A673 (cell line): ENCODE measurements at regions not wholly inside any gene's neighbourhood (a gene's known extent, or its start where the extent isn't known, plus 50 kb on each side); places are given as distances from the start of the nearest gene placed in this dataset.

Experiments
- BruUV-seq: library from RNA; stranded (reverse); fragments of 400-500 nt; replicated peaks from 2 replicates; lab custom pipeline; 2021; lab: Mats Ljungman, UMichigan
- CTCF ChIA-PET: fragments of 300-600 bp; sonication (Branson Sonifier 250); formaldehyde crosslinking; loops from one replicate; lab custom pipeline; 2022; ENCODE audit warnings: antibody characterized with exemption; lab: Charles Lee
- POLR2A ChIA-PET: fragments of 300-600 bp; sonication (Branson Sonifier 250); formaldehyde crosslinking; loops from one replicate; lab custom pipeline; 2022; ENCODE audit warnings: antibody characterized with exemption; ENCODE audit not compliant: low non-redundant PET; lab: Charles Lee
- DNase-seq: peaks from one replicate; pipeline ENCODE4 v3.0.0-alpha.2; 2015; ENCODE audit warnings: low spot score
- H3K27ac ChIP-seq: fragments of 200-600 bp; sonication (generic); 2 replicates; pipeline ENCODE4 v1.5.1; 2016; ENCODE audit warnings: mixed run types, low read depth, mild to moderate bottlenecking, mixed read lengths, antibody characterized with exemption, low read length; ENCODE audit not compliant: poor library complexity, severe bottlenecking
- H3K27me3 ChIP-seq: fragments of 200-600 bp; sonication (generic); replicated peaks from 2 replicates; pipeline ENCODE4 v1.6.1; 2017; ENCODE audit warnings: mixed run types, low read depth, mild to moderate bottlenecking, mixed read lengths, antibody characterized with exemption, low read length; ENCODE audit not compliant: insufficient read depth, poor library complexity
- H3K36me3 ChIP-seq: fragments of 200-600 bp; sonication (generic); 2 replicates; pipeline ENCODE4 v1.6.1; 2016; ENCODE audit warnings: mixed run types, mild to moderate bottlenecking, mixed read lengths, antibody characterized with exemption, low read length; ENCODE audit not compliant: insufficient read depth, poor library complexity, severe bottlenecking
- H3K4me1 ChIP-seq: fragments of 200-600 bp; sonication (generic); 2 replicates; pipeline ENCODE4 v1.6.1; 2017; ENCODE audit warnings: mixed run types, mild to moderate bottlenecking, mixed read lengths, antibody characterized with exemption, low read length; ENCODE audit not compliant: insufficient read depth, poor library complexity, severe bottlenecking
- H3K4me3 ChIP-seq: fragments of 200-600 bp; sonication (generic); 2 replicates; pipeline ENCODE4 v1.5.1; 2016; ENCODE audit warnings: low read depth, mixed run types, mild to moderate bottlenecking, mixed read lengths, low read length; ENCODE audit not compliant: poor library complexity, severe bottlenecking
- H3K9me3 ChIP-seq: fragments of 200-600 bp; sonication (generic); 2 replicates; pipeline ENCODE4 v1.6.1; 2016; ENCODE audit warnings: mixed run types, low read depth, mild to moderate bottlenecking, mixed read lengths, antibody characterized with exemption, low read length; ENCODE audit not compliant: poor library complexity, severe bottlenecking
- CTCF ChIP-seq: fragments of 300-800, 200-600 bp; sonication (generic); conservative IDR thresholded peaks from 2 replicates; pipeline ENCODE4 v1.5.1; 2017; ENCODE audit warnings: low read depth, mild to moderate bottlenecking, antibody characterized with exemption, low read length, moderate library complexity, mixed read lengths
- EZH2 ChIP-seq: fragments of 200-600 bp; sonication (generic); IDR thresholded peaks from 2 replicates; pipeline ENCODE4 v1.6.1; 2017; ENCODE audit warnings: borderline replicate concordance, low read depth, mild to moderate bottlenecking, mixed read lengths, antibody characterized with exemption, low read length; ENCODE audit not compliant: poor library complexity, severe bottlenecking
- intact Hi-C: fragments of 100-400 bp; cut with micrococcal nuclease; formaldehyde crosslinking; loops from one replicate; pipeline ENCODE4 v1.10.0; 2022; ENCODE audit not compliant: unreplicated experiment

GRCh38 chr9:29659736-29660135, 2086.5 kb upstream of the C9orf72 start:
- intact Hi-C loops, result no loop called here
- TF ChIP-seq EZH2, result no peak
- TF ChIP-seq CTCF, result no peak
- ChIA-PET POLR2A (no interaction called here), CTCF (no interaction called here)
- no peaks in the 10 kb centered on the region for H3K9me3 ChIP-seq
- H3K27ac ChIP-seq, result no peak overlapping the region
- no peak for DNase-seq
- BruUV-seq, result no TSS peak
- H3K36me3 ChIP-seq, result no peaks in the 10 kb centered on the region
- H3K27me3 ChIP-seq, result no peaks in the 10 kb centered on the region
- no peak overlapping the region for H3K4me3 ChIP-seq
- no peaks in the 10 kb centered on the region for H3K4me1 ChIP-seq

- no peak overlapping the region for H3K4me3 ChIP-seq
- POLR2A ChIA-PET, result interaction anchor here (0.7 kb wide), 1 partner anchor 45 kb away, joined by 4 read pairs; no protein-coding TSS in a partner anchor
- CTCF ChIA-PET, result no interaction called here
- TF ChIP-seq EZH2 (no peak), CTCF (no peak)
- no peak overlapping the region for H3K27ac ChIP-seq
- H3K36me3 ChIP-seq, result no peaks in the 10 kb centered on the region
- H3K4me1 ChIP-seq, result no peaks in the 10 kb centered on the region
- intact Hi-C loops, result no loop called here
- DNase-seq, result no peak
- no TSS peak for BruUV-seq
- H3K27me3 ChIP-seq, result no peaks in the 10 kb centered on the region
- H3K9me3 ChIP-seq, result no peaks in the 10 kb centered on the region
These were observed 2095.5 kb upstream of the C9orf72 start for GRCh38 chr9:29668732-29669131.

GRCh38 chr9:29669613-29670012, 2096.3 kb upstream of the C9orf72 start:
- TF ChIP-seq EZH2 (no peak), CTCF (no peak)
- intact Hi-C loops, result no loop called here
- no peak for DNase-seq
- ChIA-PET CTCF (no interaction called here), POLR2A (interaction anchor here (0.7 kb wide), 1 partner anchor 649 kb away, joined by 3 read pairs; no protein-coding TSS in a partner anchor)
- Histone ChIP-seq H3K4me3 (no peak overlapping the region), H3K27me3 (no peaks in the 10 kb centered on the region), H3K36me3 (no peaks in the 10 kb centered on the region), H3K4me1 (no peaks in the 10 kb centered on the region), H3K9me3 (no peaks in the 10 kb centered on the region), H3K27ac (no peak overlapping the region)
- BruUV-seq, result no TSS peak
